BLaER1 treated with 17β-estradiol and CSF1 and Interleukin-3, amounts not matched to agents 10 nM and 100 nM (cell line): ENCODE measurements at regions not wholly inside any gene's neighbourhood (a gene's known extent, or its start where the extent isn't known, plus 50 kb on each side); places are given as distances from the start of the nearest gene placed in this dataset.

Experiments used
- H3K27ac ChIP-seq, 11 experiments: shearing (Covaris generic); formaldehyde crosslinking; 2 replicates each; pipeline ENCODE4 v1.8.1; 2022
- H3K27me3 ChIP-seq, 11 experiments: shearing (Covaris generic); formaldehyde crosslinking; 2 replicates each; pipeline ENCODE4 v1.8.1; 2022
- H3K36me3 ChIP-seq, 11 experiments: shearing (Covaris generic); formaldehyde crosslinking; 2 replicates each; pipeline ENCODE4 v1.8.1; 2022
- H3K4me1 ChIP-seq, 10 experiments: shearing (Covaris generic); formaldehyde crosslinking; 2 replicates each; pipeline ENCODE4 v1.8.1; 2022
- H3K4me2 ChIP-seq, 11 experiments: shearing (Covaris generic); formaldehyde crosslinking; 2 replicates each; pipeline ENCODE4 v1.8.1; 2022
- H3K4me3 ChIP-seq, 10 experiments: shearing (Covaris generic); formaldehyde crosslinking; 2 replicates each; pipeline ENCODE4 v1.8.1; 2022
- H3K9ac ChIP-seq, 11 experiments: shearing (Covaris generic); formaldehyde crosslinking; 2 replicates each; pipeline ENCODE4 v1.8.1; 2022
- H3K9me3 ChIP-seq, 11 experiments: shearing (Covaris generic); formaldehyde crosslinking; replicated peaks in 1 of 11; 2 replicates each; pipeline ENCODE4 v1.8.1; 2022
- H4K20me1 ChIP-seq, 11 experiments: shearing (Covaris generic); formaldehyde crosslinking; 2 replicates each; pipeline ENCODE4 v1.8.1; 2022
- Cebpa-rat ChIP-seq, 11 experiments: shearing (Covaris generic); IDR thresholded peaks; 2 replicates each; pipeline ENCODE4 v1.8.1; 2022

GRCh38 chr11:134008634-134009071, 51.9 kb upstream of the IGSF9B start:
- H3K4me2 ChIP-seq, result peak overlapping the region in 7 of 11 experiments; percentile 5 to 38 (median 22); a peak in 8 of 22 replicates
- no peaks in the 10 kb centered on the region for H3K9me3 ChIP-seq
- H3K27me3 ChIP-seq, result no peaks in the 10 kb centered on the region
- no peak overlapping the region for H3K9ac ChIP-seq
- no peak overlapping the region for H3K27ac ChIP-seq
- no peaks in the 10 kb centered on the region for H3K36me3 ChIP-seq
- H3K4me3 ChIP-seq, result no peak overlapping the region
- peaks cover 0 to 11% (median 6%) of the 10 kb centered on the region in 10 experiments; a peak in 9 of 20 replicates for H3K4me1 ChIP-seq
- TF ChIP-seq Cebpa-rat (IDR thresholded peaks at IDR 0.05), result no peak
- H4K20me1 ChIP-seq, result no peaks in the 10 kb centered on the region

- Histone ChIP-seq H3K27ac (no peak overlapping the region), H3K36me3 (no peaks in the 10 kb centered on the region), H3K4me3 (no peak overlapping the region)
These were observed 55.4 kb upstream of the JAM3 start for GRCh38 chr11:134013518-134013917.

GRCh38 chr11:134014511-134014910, 54.4 kb upstream of the JAM3 start:
- no peaks in the 10 kb centered on the region for H3K36me3 ChIP-seq
- TF ChIP-seq Cebpa-rat (IDR thresholded peaks at IDR 0.05), result no peak
- H3K9ac ChIP-seq, result no peak overlapping the region
- peaks cover 0 to 17% (median 6%) of the 10 kb centered on the region in 10 experiments; a peak in 17 of 20 replicates for H3K4me1 ChIP-seq
- no peaks in the 10 kb centered on the region for H3K27me3 ChIP-seq
- no peaks in the 10 kb centered on the region; a peak in 2 of 22 replicates for H4K20me1 ChIP-seq
- H3K4me3 ChIP-seq, result no peak overlapping the region
- H3K4me2 ChIP-seq, result no peak overlapping the region
- no peak overlapping the region for H3K27ac ChIP-seq
- H3K9me3 ChIP-seq, result no peaks in the 10 kb centered on the region

More at GRCh38 chr11:134013518-134013917, 55.4 kb upstream of the JAM3 start:
- Histone ChIP-seq H3K27me3 (no peaks in the 10 kb centered on the region), H3K9me3 (no peaks in the 10 kb centered on the region), H3K4me1 (peaks cover 0 to 12% (median 3%) of the 10 kb centered on the region in 10 experiments; a peak in 10 of 20 replicates), H3K9ac (no peak overlapping the region), H4K20me1 (no peaks in the 10 kb centered on the region; a peak in 2 of 22 replicates), H3K4me2 (no peak overlapping the region)
- TF ChIP-seq Cebpa-rat (IDR thresholded peaks at IDR 0.05), result no peak

DNA sequence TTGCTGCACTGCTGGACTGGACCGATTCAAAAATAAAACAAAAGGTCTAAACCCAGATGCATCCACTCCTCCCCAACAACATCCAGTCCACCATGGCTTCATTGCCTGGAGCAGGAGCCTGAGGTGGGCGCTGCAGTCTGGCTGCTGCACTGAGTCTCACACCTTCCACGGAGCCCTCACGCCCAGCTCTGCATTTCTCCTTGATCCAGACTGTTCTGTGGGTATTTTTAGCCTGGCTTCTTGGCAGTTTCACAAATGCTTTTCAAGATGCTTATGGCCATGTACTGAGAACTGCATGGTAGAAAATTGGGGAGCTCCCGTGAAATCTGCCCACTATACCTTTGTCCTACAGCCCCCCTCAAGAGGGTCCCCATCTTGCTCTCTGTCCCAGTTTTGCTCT, 53.3 kb upstream of the JAM3 start:
- H3K4me1 ChIP-seq, result peaks cover 10 to 27% (median 16%) of the 10 kb centered on the region in 10 experiments
- H3K9me3 ChIP-seq, result no peaks in the 10 kb centered on the region
- H3K4me3 ChIP-seq, result no peak overlapping the region
- H4K20me1 ChIP-seq, result no peaks in the 10 kb centered on the region; a peak in 2 of 22 replicates
- no peak for TF ChIP-seq Cebpa-rat (IDR thresholded peaks at IDR 0.05)
- no peak overlapping the region for H3K4me2 ChIP-seq
- H3K27me3 ChIP-seq, result no peaks in the 10 kb centered on the region
- H3K27ac ChIP-seq, result no peak overlapping the region
- H3K36me3 ChIP-seq, result no peaks in the 10 kb centered on the region
- no peak overlapping the region for H3K9ac ChIP-seq

DNA sequence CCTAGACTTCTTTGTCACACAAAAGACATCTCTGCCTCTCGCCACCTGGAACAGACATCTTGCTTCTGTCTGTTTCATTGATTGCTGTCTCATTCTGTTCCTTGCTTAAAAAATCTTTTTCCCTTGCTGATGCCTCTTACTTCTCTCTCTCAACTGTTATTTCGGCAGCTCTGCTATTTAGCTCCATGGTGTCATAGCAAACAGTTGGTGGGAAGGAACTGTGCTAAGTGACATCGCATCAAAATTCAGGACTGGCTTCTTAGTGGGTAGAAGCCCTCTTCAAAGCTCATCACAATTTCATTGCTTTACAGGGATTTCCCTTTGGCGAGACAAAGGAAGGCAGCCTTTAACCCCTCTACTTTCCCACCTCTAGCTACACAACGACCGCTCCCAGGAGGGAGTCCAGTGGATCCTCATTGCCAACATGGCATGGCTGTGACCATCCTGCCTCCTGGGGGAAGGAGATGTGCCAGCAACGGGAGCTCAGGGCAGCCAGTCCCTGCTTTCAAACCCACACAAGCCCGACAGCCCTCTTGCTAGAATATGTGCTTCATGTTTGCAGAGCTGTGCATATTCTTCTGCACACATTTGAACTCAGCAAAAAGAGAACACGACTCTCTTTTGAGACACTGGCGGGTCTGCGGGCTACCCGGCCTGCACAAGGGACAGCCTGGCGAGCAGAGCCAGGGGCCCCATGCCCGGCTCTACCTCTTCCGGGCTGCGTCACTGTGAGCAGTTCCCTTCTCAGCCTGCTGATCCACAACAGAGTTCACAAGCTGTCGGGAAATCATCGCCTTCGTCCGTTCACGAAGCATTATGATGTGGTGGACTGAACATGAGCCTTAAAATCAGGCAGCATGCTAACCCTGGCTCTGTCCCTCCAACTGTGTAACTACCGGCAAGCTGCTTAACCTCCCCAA, 51.1 kb upstream of the JAM3 start:
- Histone ChIP-seq H3K36me3 (no peaks in the 10 kb centered on the region), H3K27me3 (no peaks in the 10 kb centered on the region), H3K27ac (no peak overlapping the region), H3K9ac (no peak overlapping the region), H3K4me1 (peaks cover 12 to 47% (median 29%) of the 10 kb centered on the region in 10 experiments), H3K4me2 (no peak overlapping the region; a peak in 1 of 22 replicates), H4K20me1 (no peaks in the 10 kb centered on the region; a peak in 2 of 22 replicates), H3K4me3 (no peak overlapping the region), H3K9me3 (no peaks in the 10 kb centered on the region)
- TF ChIP-seq Cebpa-rat (IDR thresholded peaks at IDR 0.05), result no peak
